H1 (cell line): ENCODE measurements at regions not wholly inside any gene's neighbourhood (a gene's known extent, or its start where the extent isn't known, plus 50 kb on each side); places are given as distances from the start of the nearest gene placed in this dataset.

Experiments
- ASH2L ChIP-seq: fragments of 200-600, 300-600 bp; sonication (generic); IDR thresholded peaks from one replicate; pipeline ENCODE4 v1.7.1; 2017; ENCODE audit warnings: low read length
- ATF3 ChIP-seq: IDR thresholded peaks from 2 replicates; pipeline ENCODE4 v1.6.1; 2011; ENCODE audit warnings: low read depth, mild to moderate bottlenecking, low read length; ENCODE audit not compliant: insufficient read depth
- CBX5 ChIP-seq: fragments of 300-800, 300-1000 bp; sonication (generic); IDR thresholded peaks from 2 replicates; pipeline ENCODE4 v1.7.1; 2016; ENCODE audit warnings: antibody characterized with exemption, low read length, low read depth
- E2F6 ChIP-seq: IDR thresholded peaks from 2 replicates; pipeline ENCODE4 v1.6.1; 2012; ENCODE audit warnings: inconsistent platforms
- EZH2 ChIP-seq: fragments of 200-600 bp; sonication (generic); IDR thresholded peaks from 2 replicates; pipeline ENCODE4 v1.7.1; 2012; ENCODE audit warnings: low read depth, mild to moderate bottlenecking, moderate library complexity, low read length, inconsistent platforms; ENCODE audit not compliant: severe bottlenecking
- JUN ChIP-seq: IDR thresholded peaks from 2 replicates; pipeline ENCODE4 v1.6.1; 2011; ENCODE audit warnings: low read depth, mild to moderate bottlenecking, improper control_type of control experiment, low read length
- KDM5A ChIP-seq: fragments of 200-600 bp; IDR thresholded peaks from 2 replicates; pipeline ENCODE4 v1.7.1; 2012; ENCODE audit warnings: mild to moderate bottlenecking, low read length, inconsistent platforms, mixed read lengths
- NRF1 ChIP-seq: IDR thresholded peaks from 2 replicates; pipeline ENCODE4 v1.6.1; 2011; ENCODE audit warnings: mild to moderate bottlenecking, low read depth, low read length, improper control_type of control experiment
- POU5F1 ChIP-seq: IDR thresholded peaks from 2 replicates; pipeline ENCODE4 v1.6.1; 2011; ENCODE audit warnings: low read depth, mild to moderate bottlenecking, low read length, moderate library complexity
- SRF ChIP-seq: IDR thresholded peaks from 2 replicates; pipeline ENCODE4 v1.6.1; 2011; ENCODE audit warnings: mild to moderate bottlenecking, low read depth, low read length, moderate library complexity

- no peak for TF ChIP-seq E2F6
- no peak for TF ChIP-seq SRF
- no peak for TF ChIP-seq ASH2L
- no peak for TF ChIP-seq ATF3
- no peak for TF ChIP-seq CBX5
- TF ChIP-seq NRF1, result no peak
- no peak for TF ChIP-seq POU5F1
- TF ChIP-seq EZH2, result no peak
- no peak for TF ChIP-seq JUN
- TF ChIP-seq KDM5A, result no peak
Observed at GRCh38 chrX:68950937-68951336, 122.1 kb downstream of the EFNB1 start (continued).
